NCI-H2107 treated with DMSO at 0.1 percent for 48 hours (cell line): ENCODE measurements at regions not wholly inside any gene's neighbourhood (a gene's known extent, or its start where the extent isn't known, plus 50 kb on each side); places are given as distances from the start of the nearest gene placed in this dataset.

Source experiments
- DNase-seq: peaks from one replicate; lab custom pipeline; 2025; ENCODE audit not compliant: unreplicated experiment; lab: John Stamatoyannopoulos, UW

DNA sequence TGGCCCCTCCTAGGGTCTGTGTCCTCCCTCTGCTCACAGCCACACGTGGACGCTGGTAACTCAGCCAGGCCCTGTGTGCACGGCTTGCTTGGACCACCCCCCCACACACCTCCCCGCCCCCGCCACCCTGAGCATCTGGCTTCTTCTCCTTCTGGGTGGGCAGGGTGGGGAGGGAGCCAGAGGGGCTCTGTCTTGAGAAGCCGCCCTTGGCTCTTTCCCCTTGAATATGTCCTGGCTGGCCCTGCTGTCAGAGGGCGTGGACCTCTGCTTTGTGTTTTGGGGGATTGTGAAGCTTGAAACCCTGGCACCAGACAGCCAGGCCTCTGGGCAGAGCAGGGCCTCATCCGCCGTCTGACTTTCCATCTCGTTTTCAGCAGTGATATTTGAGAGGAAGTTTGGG is 72.1 kb downstream of the GLI2 start:
- DNase-seq: no peak

- DNase-seq: no peak
Measured at GRCh38 chr2:120809151-120809550, 73.5 kb downstream of the GLI2 start.

DNA sequence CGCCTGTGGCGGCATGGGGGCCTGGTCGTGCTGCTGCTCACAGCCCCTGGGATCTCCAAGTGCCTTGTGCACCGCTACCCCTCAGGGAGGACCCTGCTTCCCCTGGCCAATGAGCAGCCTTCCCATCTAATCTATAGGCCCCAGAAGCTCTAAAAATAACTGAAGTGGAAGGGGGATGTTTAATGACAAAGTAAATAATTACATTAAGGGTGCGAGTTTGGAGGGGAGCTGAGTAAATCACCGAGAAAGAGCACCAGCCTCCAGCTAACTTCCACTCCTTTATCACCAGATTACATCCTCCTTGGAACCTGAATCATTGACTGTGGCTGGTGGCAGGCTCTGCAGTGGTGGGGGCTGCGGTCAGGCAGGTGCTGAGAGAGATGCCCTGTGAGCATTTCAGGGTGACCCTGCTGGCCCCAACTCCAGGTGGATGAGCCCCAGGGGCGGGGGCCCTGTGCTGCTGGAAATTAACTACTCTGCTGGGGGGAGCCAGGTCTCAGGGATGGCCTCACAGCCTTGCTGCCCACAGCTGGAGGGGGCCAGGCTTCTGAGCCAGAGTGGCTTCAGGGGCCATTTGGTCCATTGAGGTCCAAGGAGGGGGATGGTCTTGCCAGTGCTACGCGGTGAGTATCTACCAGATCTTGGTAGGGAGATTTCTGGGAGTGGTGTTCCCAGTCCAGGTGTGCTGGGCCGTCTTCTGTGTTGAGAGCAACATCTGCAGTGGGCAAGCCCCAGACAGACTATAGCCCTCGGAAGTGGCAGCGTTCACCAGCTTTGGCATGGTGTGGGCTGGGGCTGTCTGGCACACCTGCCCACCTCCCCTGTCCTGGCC is 74.2 kb downstream of the GLI2 start:
- no peak for DNase-seq

- DNase-seq: no peak
Measured at GRCh38 chr2:120810639-120811038, 75.0 kb downstream of the GLI2 start.

- DNase-seq: no peak
Measured at GRCh38 chr2:120812866-120813265, 77.2 kb downstream of the GLI2 start.

DNA sequence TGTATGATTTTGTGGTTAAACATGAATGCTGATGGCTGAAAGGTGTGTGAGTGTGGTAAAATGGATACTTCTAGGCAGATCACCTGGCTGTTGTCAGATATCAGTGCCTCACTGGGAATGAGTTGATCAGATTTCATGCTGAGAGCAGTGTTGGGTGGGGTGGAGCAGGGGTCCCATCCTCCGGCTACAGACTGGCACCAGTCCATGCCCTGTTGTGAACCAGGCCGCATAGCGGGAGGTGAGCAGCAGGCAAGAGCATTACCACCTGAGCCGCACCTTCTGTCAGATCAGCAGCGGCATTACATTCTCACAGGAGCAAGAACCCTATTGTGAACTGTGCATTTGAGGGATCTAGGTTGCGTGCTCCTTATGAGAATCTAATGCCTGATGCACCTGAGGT is 78.7 kb downstream of the GLI2 start:
- no peak for DNase-seq

GRCh38 chr2:120815292-120815691 is 79.6 kb downstream of the GLI2 start:
- DNase-seq: no peak

DNA sequence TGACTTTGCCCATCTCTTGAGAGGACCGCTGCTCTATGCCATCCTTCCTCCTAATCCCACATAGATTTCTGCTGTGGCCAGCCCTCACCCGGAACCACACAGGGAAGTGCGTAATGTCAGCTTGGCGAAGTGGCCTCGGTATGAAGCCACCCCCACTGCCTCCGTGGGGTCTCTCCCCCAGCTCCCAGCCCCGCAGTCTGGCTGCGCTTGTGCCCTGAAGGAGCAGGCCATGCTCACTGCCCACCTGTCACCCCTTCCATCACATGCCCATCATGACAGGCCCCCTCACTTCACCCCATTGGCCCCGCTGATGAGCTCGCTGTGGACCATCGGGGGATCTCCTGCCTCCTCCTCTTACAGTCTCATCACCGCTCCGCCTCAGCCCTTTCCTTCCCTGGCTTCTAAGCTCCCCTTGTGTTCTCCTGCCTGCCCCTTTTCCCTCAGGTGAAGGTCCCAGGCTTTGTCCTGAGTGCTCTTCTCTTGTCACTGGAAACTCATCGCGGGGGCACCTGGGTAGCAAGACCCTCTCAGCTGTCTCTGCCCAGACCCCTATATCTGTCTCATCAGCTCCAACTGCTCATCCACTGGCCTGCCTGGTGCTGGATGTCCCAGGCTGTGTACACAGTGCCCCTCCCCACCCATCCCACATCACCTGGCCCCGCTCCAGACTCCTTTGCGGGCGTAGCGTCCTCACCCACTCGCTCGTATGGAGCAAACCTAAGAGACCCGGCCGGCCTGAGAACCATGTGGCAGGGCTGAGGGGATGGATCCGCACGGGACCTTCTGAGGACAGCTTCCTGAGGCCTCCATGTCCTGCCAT is 81.7 kb downstream of the GLI2 start:
- no peak for DNase-seq

DNA sequence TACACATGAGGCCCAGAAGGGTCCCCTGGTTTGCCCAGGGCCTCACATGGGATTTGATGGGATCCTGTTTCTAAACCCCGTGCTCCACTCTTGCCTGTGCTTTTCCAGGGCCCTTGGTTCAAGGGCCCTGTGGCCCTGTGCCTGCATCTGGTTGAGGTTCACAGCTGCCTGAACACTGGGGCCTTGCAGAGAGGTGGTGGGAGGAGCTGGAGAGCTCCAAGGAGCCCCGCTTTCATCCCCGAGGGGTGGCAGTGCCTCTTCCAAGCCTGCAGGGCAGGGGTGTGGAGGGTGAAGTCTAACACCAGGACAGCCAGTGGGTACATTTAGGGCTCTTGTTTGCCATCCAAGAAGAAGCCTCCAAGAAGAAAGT is 82.3 kb downstream of the GLI2 start:
- DNase-seq: no peak

- no peak for DNase-seq
Measured at GRCh38 chr2:120818441-120818920, 82.8 kb downstream of the GLI2 start.

DNA sequence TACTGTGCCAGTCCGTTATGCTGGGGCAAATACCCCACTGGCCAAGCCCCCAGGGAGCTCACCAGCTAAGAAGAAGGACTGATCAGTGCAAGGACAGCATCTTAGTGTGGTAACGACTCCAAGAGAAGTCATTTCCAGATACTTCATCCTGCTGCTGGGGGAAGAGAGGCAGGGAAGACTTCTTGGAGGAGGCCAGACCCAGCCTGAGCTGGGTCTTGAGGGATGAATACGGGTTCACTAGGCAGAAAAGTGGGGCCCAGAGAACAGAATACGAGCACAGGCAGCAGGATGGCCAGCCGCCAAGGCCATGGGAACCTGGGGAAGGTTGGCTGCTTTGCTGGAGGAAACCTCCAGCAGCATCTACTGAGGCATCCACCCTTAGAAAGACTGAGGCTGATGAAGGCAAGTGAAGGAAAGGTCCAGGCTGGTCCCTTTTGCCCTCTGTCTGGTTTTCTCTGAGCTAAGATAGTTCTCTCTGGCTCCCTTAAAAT is 84.1 kb downstream of the GLI2 start:
- DNase-seq: no peak

GRCh38 chr2:120820263-120820952 is 84.7 kb downstream of the GLI2 start:
- DNase-seq: no peak

DNA sequence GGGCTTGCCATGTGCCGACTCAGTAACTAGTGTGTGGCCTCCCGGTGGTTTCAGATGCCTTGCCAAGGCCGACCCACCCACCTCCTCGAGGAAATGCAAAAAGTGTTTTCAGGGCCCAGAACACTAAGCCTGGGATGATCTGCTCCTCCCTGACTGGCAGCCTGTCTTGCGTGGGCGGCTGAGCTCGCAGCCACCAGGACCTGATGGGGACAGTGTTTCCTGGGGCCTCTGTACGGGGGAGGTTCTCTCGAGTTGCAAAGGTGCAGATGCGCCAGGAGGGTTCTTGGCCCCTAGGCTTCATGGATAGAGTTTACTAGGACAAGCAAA is 85.2 kb downstream of the GLI2 start:
- no peak for DNase-seq

GRCh38 chr2:120821446-120822160 is 85.9 kb downstream of the GLI2 start:
- DNase-seq: no peak

DNA sequence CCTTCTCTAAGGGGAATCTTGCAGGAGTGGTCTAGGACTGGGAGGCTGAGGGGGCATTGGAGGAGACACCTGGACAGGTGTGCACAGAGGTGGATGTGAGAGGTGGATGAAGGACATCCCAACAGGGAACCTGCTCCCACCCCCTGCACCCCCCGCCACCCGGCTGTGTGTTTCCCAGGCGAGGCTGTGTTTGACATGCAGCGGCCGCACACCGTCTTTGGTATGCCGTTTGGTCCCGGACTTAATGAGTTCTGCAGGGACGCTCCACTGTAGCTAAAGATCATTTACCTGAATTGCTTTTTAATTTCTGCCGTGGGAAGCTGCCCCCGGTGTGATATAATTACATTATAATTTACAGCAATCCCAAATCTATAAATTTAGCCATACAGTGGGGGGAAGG is 87.3 kb downstream of the GLI2 start:
- DNase-seq: no peak

- no peak for DNase-seq
Measured at GRCh38 chr2:120823551-120823950, 87.9 kb downstream of the GLI2 start.

GRCh38 chr2:120824246-120824645 is 88.6 kb downstream of the GLI2 start:
- no peak for DNase-seq

DNA sequence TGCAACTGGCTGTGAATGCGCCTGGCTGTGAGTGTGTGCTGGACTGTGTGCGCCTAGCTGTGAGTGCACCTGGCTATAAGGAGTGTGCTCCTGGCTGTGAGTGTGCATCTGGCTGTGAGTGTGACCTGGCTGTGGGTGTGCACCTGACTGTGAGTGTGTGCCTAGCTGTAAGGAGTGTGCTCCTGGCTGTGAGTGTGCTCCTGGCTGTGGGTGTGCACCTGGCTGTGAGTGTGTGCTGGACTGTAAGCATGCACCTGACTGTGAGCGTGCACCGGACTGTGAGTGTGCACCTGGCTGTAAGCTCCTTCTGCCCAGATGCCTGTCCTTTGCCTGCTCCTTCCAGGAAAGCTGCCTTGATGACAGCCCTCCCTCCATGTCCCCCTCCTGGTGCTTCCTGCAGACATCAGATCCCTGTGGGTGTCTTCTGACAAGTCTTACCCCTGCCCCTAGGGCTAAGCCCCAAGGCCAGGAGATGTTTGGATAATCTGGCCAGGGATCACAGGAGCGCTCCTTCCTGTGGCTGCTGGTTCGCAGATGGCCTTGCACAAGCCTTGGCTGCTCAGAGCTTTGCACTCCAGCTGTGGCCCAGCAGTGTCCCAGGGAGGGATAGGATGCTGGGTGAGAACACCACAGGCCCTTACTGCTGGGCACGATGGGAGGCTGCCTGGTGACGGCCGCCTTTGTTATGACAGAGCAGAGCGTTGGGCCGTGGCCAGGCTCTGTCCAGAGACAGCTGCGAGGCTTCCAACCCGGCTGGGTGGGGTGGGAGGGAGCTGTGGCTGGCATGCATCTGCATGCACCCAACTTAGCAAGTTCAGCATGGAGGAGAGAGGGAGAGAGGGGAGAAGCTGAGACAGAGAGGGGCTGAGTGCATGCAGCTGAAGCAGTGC is 89.9 kb downstream of the GLI2 start:
- no peak for DNase-seq

- no peak for DNase-seq
Measured at GRCh38 chr2:120826260-120826648, 90.6 kb downstream of the GLI2 start.
